ENCODE measurements at regions not wholly inside any gene's neighbourhood (a gene's known extent, or its start where the extent isn't known, plus 50 kb on each side); places are given as distances from the start of the nearest gene placed in this dataset.
A peak's percentile ranks its signal among the peaks of the same experiment; 100 is the strongest.

DNA sequence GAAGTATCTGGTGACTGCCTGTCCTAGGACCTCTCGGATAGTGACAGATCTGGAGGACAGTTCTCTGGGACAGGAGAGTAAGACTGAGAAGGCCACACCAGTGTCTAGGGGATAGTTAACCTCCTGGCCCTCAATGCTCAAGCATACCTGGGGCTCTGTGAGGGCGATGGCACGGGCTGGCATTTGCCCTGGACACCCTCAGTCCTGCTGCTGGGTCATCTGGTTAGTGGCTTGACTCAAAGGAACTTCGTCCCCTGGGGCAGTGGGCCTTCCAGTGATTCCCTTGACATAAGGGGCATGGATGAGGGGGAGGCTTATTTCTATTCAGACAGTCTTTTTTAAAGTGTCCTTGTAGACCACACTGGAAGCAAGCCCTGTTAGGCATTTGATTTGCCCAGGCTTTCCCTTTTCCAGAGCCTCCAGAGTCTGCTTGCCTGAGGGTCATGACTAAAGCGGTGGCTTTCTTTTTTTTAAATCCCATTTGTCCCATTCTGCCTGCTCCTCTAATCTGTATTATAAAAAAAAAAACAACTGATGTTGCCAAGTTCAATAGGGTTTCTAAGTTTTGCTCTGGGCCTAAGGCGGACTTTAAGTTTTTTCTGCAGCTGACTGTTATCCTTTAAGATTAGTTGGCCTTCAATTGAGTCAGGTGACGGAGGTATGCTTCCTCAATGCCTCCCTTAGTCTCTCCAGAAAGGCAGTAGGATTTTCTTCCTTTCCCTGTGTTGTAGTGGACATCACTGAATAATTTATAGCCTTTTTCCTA lies 2083.5 kb upstream of the C9orf72 start:
- no peak for DNase-seq

DNA sequence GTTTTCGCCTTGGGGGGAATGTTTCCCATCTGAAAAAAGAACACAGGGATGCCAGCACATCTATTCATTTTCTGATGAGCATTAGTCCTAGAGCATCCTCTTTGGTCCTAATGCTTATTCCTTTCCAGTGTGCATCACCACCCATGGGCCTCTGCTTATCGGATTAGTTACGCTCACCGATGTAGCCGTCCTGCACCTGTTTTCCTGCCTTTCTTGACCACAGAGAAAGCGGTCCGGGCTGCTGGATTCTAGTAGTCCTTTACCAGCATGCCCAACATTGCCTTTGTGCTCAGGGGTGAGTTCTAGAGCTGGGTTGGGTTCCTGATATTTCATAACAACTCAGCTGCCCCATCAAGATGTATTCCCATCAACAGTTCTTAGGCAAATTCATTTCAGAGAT lies 2084.5 kb upstream of the C9orf72 start:
- no peak for DNase-seq

DNA sequence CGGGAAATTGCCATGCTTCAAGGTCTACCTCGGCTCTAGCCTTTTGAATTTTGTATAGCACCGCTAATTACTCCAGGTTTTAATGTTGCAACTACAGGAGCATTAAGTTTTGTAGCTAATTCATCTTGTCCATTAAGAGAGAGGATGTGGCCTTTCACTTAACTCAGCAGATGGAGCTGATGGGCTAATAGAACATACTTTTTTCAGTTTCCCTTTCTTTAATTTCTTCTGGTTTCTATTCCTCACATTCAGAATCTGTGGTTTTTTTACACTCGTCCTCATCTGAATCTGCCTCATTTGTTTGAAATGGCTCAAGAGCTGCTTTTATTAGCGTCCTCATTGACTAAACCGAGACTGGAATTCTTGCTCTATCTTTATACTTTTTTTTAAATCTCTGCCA lies 2085.7 kb upstream of the C9orf72 start:
- no peak for DNase-seq

DNA sequence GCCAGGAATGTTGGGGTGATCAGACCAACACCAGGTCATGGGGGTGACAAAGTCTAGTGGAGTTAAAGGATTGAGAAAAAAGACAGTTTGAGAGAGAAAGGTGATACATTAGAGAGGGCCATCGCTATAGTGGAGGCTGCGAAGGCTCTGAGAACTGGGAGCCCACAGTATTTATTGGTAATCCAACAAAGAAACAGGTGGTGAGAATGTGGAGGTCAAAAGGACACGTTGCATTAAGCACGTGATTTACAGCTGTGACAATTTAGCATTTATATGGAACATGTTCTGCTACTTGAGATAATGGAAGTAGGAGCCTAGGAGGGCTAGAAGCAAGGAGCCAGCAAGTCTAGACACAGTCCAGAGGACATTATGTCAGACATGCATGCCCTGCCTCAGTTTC lies 2086.5 kb upstream of the C9orf72 start:
- no peak for DNase-seq

DNA sequence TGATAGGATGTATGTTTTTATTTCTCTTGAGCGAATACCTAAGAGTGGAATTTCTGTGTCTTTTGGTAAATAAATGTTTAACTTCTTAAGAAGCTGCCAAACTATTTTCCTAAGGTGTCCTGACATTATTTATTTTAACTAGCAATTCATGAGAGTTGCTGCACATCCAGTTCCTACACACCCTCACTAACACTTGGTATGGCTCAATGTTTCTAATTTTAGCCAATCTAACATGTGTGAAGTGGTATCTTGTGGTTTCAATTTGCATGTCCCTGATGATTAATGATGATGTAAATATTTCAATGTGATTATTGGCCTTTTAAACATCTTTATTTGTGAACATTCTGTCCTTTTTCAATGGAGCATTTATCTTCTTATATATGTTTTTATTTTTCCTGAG lies 2095.5 kb upstream of the C9orf72 start:
- DNase-seq = no peak

DNA sequence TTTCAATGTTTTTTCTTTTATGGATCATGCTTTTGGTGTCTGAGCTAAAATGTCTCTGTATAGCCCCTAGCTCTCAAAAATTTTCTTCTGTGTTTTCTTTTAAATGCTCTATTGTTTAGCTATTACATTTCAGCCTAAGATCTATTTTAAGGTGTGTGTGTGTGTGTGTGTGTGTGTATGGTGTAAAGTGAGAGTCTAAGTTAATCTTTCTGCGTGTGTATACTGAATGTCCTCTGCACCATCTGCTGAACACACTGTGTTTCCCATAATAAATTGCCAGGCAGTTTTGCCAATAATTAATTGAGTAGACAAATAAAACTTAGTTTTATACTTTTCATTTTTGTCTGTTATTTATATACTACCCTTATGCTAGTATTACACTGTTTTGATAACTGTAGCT lies 2096.3 kb upstream of the C9orf72 start:
- DNase-seq = no peak

DNA sequence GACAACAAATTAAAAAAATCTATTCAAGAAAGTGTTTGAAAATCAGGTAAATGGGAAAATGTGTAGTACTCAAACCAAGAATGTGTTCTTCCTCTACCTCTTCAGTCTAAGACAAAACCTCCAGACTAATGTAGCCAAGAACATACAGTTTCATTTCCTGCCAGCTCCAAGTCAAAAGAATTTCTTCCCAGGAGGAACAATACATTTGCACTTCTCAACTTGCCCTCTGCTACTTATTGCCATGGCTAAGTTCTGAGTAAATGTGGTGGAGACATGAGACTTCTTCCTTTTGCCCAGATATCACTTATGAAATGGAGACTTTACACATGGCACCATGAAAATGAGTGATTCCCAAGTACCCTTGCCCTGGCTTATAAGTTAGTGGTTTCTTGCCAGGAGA lies 2112.2 kb upstream of the C9orf72 start:
- DNase-seq = no peak

DNA sequence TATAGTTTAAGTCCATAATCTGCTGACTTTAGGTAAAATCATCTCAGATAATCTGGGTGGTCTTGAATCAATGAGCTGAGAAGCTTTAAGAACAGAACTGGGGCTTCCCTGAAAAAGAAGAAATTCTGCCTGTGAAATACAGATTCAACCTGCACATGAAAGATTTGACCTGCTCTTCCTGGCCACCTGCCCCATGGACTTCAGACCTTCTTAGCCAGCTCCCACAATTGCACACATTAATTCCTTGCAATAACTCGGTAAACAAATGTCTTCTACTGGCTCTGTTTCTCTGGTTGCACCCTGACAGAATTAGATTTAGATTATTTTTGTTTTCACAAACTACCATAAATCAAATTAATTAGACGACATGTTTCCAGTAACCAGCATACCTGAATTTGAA lies 2117.9 kb upstream of the C9orf72 start:
- no peak for DNase-seq

DNA sequence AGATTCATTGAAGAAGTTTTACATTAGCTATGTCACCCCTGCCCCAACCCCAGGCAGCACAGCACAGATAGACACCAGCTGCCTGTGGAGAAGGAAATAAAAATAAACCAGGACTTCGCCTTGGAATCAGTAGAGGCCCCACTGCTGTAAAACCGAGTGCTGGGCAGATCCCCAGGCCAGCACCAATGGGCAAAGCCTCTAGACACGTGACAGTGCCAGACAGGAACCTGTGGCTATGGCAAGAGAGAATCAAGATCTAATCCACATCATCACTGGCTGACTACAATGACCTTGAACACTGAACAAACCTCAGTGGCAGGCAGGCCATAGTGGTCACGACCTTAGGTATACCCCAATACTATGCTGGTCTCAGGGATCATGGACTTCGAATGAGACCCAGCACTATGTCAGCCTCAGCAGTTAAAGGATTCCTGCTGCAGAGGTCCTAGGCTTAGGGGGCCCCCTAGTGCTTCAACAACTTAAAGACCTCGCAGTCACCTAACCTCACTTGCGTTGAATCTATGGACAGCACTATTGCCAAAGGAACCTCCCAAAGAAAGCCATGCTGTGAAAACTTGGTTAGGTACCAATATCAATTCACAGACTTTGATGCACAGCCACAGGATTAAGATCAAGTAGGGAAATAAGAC lies 2118.6 kb upstream of the C9orf72 start:
- peak in 10 of 56 donors; percentile 0 to 10 (median 4) for DNase-seq

DNA sequence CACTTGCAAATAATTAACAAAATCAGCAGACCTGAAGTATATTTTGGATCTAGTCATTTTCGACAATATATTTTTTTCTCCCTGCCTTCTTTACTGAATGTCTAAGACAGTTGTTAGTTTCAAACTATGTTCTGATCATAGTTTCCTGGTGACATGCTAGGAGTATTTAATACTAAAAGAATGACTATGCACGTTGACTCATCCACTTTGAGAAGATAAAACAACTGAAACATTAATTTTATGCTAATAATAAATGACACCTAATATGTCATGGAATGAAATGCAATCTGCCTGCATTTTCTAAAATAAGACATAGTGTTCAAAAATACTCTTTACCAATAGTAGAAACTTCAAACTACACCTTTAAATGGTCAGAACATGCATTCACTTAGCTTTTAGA lies 2123.7 kb upstream of the C9orf72 start:
- no peak for DNase-seq

DNA sequence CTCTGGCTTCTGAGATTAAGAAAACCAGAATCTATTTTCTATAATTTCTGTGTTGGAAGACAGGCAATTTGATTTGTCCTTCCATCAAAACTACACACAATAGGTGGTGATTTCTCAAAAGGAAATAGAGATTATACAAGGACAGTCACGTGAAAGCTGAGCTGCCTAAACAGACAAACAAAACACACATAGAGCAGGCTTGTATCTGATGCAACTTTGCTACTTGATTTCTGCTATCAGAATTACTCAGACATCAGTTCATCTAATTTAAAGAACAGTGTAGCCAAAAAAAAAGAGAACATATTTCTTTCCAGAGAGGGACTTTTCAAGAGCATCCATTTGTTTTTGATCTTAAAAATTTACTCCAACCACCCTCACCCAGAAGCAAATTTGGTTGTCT lies 2128.3 kb upstream of the C9orf72 start:
- no peak for DNase-seq

DNA sequence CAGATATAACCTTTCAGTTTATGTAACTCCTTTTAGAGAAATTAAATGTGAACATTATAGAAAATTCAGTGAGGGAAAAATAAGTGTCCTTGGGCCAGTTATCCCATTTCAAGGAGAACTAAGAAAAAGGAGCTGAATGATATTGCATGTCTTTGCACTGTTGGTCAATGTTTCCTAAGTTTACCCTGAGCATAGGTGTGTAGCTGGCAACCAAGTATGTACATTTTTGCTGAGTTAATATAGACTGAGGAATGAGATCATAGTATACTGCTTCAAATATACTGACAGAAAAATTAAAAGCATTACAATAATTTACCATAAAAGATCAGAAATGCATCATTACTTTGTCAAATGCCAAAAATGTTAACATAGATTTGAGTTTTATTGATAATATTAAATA lies 2128.7 kb upstream of the C9orf72 start:
- no peak for DNase-seq

DNA sequence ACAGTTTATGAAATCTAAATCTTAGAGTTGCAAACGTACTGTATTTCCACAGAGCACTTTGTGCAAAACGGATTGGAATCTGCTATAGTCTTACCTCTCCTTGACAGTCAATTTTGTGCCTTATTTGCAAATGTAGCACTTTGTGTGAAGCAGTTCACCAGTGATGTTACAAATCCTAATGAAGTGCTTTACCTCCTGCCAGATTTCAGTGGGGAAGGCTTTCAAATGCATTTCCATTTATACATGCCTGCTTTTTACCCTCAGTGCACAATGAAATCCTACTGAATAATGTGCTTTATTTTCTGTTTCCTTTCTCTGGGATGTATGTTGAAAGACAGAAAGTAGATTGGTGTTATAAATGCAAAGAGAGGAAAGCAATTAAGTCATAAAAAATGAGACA lies 2141.6 kb upstream of the C9orf72 start:
- no peak for DNase-seq

DNA sequence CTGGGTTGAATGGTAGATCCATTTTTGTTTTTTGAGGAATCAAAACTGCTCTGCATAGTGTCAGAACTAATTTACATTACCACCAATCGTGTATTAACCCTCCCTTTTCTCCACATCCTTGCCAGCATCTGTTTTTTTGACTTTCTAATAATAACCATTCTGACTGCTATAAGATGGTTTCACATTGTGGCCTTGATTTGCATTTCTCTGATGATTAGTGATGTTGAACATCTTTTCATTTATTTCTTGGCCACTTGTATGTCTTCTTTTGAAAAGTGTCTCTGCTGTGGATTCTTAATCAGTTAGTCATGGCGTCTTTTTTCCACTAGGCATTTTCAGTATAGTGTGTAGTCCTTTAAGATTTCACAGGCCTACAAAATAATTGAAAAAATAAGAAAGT lies 2144.3 kb upstream of the C9orf72 start:
- no peak for DNase-seq

DNA sequence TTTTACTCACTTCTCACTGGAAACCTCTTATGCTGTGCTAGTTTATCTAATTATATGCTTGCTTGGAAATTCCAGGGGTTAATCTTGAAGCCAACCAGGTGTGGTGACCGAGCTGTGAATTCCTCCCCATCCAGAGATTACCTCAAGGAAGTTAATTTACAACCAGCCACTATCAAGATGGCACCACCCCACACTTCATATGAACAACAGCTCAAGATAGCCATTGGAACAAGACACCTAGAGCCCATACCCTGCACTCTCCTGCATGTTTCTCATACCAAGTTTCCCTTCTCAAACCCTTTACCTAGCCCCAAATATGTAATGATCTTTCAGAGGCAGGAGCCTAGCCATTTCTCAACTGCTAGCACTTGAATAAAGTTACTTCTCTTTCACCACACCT lies 2156.9 kb upstream of the C9orf72 start:
- no peak for DNase-seq

DNA sequence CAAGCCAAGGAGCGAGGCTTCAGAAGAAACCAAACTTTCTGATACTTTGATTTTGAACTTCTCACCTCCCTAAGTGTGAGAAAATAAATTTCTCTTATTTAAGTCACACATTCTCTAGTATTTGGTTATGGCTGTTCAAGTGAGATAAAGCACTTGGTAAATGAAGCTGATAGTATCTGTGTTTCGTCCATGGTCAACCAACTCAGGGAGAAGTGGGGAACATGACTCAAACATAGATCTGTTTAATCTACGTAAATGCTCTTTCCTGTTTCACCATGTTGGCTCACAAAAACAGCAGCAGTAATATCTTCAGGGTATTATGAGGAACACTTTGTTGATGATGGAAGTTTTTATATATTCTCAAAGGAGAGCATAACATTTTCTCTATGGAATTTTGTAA lies 2167.2 kb upstream of the C9orf72 start:
- no peak for DNase-seq

DNA sequence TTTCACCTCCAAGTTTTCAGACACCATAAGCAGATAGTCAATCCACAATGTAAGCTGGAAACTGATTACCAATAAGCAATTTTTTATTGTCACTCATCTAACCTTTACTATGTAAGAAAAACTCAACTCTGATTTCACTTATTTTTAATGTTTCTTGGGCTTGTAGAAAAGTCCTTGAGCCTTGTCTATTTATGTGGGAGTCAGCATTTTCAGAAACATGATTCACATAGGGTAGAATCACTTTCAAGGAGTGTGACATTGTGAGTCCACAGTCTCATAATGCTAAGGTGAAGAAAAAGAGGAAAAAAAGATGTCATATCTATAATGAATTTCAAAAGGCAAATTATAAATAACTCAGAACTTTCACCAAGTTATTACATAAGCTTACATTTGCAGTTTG lies 2167.9 kb upstream of the C9orf72 start:
- DNase-seq = no peak

DNA sequence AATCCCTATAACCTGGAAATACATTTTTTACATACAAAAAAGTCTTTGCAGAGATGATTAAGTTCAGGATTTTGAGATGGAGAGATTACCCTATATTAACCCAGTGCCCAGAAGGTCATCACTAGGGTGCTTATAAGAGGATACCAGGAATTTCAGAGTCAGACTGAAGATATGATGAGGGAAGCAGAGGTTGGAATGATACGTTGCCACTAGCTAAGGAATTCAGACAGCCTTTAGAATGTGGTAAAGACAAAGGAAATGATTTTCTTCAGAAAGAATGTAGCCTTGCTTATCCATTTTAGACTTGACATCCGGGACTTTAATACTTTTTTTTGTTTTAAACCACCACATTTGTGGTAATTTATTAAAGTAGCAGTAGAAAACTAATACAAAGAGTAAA lies 2176.8 kb upstream of the C9orf72 start:
- DNase-seq = no peak

DNA sequence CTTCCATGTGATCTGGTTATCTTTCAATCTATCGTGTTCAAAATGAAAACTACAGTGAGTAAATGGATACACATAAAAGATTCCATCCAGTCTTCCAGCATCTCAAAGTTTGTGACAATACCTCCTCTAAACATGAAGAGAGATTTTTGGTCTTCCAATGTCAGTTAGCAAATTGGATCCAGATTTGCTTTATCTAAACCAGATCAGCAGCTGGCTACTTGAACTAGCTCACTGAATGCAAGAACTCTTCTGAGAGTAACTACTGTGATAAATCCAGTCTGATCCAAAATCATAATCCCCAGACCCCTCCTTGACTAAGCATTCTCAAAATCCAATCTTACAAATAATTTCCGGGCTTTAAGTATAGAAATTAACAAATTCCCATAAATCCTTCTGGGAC lies 2177.9 kb upstream of the C9orf72 start:
- no peak for DNase-seq

DNA sequence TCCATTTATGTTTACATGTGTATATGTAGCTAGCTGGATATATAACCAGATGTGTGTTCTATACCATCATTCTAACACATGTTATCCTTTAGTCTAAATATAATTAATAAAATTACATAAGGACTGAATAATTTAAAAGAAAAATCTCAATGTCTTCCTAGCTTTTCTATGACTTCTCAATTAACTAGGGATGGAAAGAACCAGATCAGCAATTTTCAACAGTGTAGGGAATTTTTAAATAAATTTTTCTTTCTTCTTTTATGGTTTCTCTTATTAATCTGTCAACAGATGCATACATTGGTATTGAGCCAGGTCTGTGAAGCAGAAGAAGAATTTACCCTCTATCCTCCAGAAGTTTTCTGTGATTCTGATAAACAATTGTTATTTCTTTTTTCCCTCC lies 2180.4 kb upstream of the C9orf72 start:
- DNase-seq = no peak

DNA sequence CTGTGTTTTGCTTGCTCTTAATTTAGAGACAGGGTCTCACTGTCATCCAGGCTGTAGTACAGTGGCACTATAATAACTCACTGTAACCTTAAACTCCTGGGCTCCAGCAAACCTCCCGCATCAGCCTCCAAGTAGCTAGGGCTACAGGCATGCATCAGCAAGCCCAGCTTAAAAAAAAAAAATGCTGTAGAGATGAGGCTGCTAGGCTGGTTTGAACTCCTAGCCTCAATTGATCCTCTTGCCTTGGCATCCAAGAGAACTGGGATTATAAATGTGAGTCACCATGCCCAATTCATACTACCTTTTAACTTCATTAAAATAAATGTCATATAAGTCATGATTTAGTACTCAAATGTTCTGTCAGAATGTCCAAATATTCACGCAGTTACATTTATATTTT lies 2195.7 kb upstream of the C9orf72 start:
- no peak for DNase-seq

DNA sequence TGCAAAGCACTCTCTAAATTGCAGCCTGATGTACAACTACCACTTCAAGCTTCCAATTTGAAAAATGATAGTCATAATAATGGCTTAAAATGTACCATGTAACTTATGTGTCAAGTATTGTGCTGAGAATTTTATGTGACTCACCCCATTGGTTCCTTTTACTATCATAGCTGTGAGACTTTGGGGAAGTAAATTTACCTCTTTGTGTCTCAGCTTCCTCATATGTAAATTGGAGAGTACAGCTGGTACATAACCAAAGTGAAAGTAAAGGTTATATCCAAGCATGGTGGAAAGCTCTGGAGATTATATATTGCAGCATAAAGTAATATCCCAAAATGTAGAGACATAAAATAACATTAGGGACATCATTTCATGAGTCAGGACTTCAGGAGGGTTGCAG lies 2200.4 kb upstream of the C9orf72 start:
- DNase-seq = no peak

DNA sequence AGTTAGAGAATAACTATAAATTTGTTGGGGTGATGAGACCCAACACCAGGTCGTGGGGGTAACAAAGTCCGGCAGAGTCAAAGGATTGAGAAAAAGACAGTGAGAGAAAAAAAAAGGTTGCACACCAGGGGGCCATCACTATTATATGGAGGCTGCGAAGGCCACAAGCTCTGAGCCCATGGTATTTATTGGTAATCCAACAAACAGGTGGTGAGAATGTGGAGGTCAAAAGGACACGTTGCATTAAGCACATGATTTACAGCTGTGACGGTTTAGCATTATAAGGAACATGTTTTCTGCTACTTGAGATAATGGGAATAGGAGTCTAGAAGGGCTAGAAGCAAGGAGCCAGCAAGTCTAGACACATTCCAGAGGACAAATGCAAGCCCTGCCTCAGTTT lies 2202.2 kb upstream of the C9orf72 start:
- no peak for DNase-seq

Data from nucleus accumbens (tissue), 56 donors.